ENCODE measurements at regions not wholly inside any gene's neighbourhood (a gene's known extent, or its start where the extent isn't known, plus 50 kb on each side); places are given as distances from the start of the nearest gene placed in this dataset.

DNA sequence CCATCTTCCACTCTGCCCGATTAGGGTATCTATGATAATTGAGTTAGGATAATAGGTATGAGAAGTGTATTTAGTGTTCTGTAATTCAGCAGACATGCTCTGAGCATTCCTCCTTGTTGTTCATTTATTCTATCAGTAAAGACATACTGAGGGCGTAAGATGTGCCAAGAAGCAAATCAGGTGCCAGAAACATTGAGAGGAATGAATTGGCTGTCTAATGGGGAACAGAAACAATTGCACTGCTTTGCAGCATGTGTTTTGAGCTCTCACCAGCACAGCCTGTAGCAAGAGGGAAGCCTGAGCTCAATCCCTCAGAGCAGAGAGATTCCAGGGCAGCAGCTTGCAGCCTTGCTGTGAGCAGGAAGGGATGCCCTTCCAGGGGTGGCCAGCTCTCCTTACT lies 589.3 kb downstream of the BCL11B start:
- TF ChIP-seq ZNF23 (tag by site-specific recombination; IDR thresholded peaks at IDR 0.05; ENCODE audit: borderline replicate concordance), result no peak
- TF ChIP-seq ZNF610 (tag by site-specific recombination; IDR thresholded peaks at IDR 0.05; ENCODE audit: borderline replicate concordance), result no peak
- TF ChIP-seq ZNF146 (tag by site-specific recombination; IDR thresholded peaks at IDR 0.05), result no peak
- no peak for TF ChIP-seq ZNF621 (tag by site-specific recombination; IDR thresholded peaks at IDR 0.05)
- TF ChIP-seq YY1 (tag by site-specific recombination; IDR thresholded peaks at IDR 0.05), result no peak
- TF ChIP-seq ZNF544 (tag by site-specific recombination; IDR thresholded peaks at IDR 0.05), result no peak
